ENCODE measurements at regions not wholly inside any gene's neighbourhood (a gene's known extent, or its start where the extent isn't known, plus 50 kb on each side); places are given as distances from the start of the nearest gene placed in this dataset.
A peak's percentile ranks its signal among the peaks of the same experiment; 100 is the strongest.

GRCh38 chr10:4736608-4737007 lies 89.4 kb upstream of the AKR1E2 start:
- POLR2A ChIA-PET (ENCODE audit: low non-redundant PET) = no interaction called here
- DNase-seq (ENCODE audit: low spot score) = no peak
- CTCF ChIA-PET = no interaction called here
- no peak for TF ChIP-seq CTCF (conservative IDR thresholded peaks at IDR 0.05; ENCODE audit: low read depth)
- no peak overlapping the region for H3K27ac ChIP-seq

- no peak for DNase-seq (ENCODE audit: low spot score)
- POLR2A ChIA-PET (ENCODE audit: low non-redundant PET) = no interaction called here
- H3K27ac ChIP-seq = no peak overlapping the region
- CTCF ChIA-PET = no interaction called here
- TF ChIP-seq CTCF (conservative IDR thresholded peaks at IDR 0.05; ENCODE audit: low read depth) = no peak
Measured at GRCh38 chr10:4736183-4736582, 89.8 kb upstream of the AKR1E2 start.

- DNase-seq (ENCODE audit: low spot score) = no peak
- ChIA-PET POLR2A (ENCODE audit: low non-redundant PET) (no interaction called here), CTCF (no interaction called here)
Measured at GRCh38 chr10:4733843-4734224, 92.2 kb upstream of the AKR1E2 start.

GRCh38 chr10:4733150-4733842 lies 92.7 kb upstream of the AKR1E2 start:
- TF ChIP-seq CTCF (conservative IDR thresholded peaks at IDR 0.05; ENCODE audit: low read depth) = no peak
- ChIA-PET CTCF (no interaction called here), POLR2A (ENCODE audit: low non-redundant PET) (no interaction called here)
- DNase-seq (ENCODE audit: low spot score) = peak; percentile 55
- H3K27ac ChIP-seq = no peak overlapping the region

More at GRCh38 chr10:4733843-4734224, 92.2 kb upstream of the AKR1E2 start:
- H3K27ac ChIP-seq = no peak overlapping the region
- no peak for TF ChIP-seq CTCF (conservative IDR thresholded peaks at IDR 0.05; ENCODE audit: low read depth)

GRCh38 chr10:4730998-4731397 lies 95.0 kb upstream of the AKR1E2 start:
- no peak overlapping the region for H3K27ac ChIP-seq
- DNase-seq (ENCODE audit: low spot score) = no peak
- CTCF ChIA-PET = no interaction called here
- POLR2A ChIA-PET (ENCODE audit: low non-redundant PET) = no interaction called here
- no peak for TF ChIP-seq CTCF (conservative IDR thresholded peaks at IDR 0.05; ENCODE audit: low read depth)

- ChIA-PET POLR2A (ENCODE audit: low non-redundant PET) (no interaction called here), CTCF (interaction anchor here (0.6 to 0.8 kb wide), 3 partner anchors 9 to 699 kb away, joined by 3 read pairs; no protein-coding TSS in a partner anchor)
- no peak for TF ChIP-seq CTCF (conservative IDR thresholded peaks at IDR 0.05; ENCODE audit: low read depth)
- H3K27ac ChIP-seq = no peak overlapping the region
- DNase-seq (ENCODE audit: low spot score) = peak; percentile 60
Measured at GRCh38 chr10:4725917-4726606, 99.9 kb upstream of the AKR1E2 start.

All from RWPE1 (cell line).